DOHH2 (cell line): ENCODE measurements at regions not wholly inside any gene's neighbourhood (a gene's known extent, or its start where the extent isn't known, plus 50 kb on each side); places are given as distances from the start of the nearest gene placed in this dataset.

ENCODE experiments used
- CTCF ChIP-seq: fragments of 200-600 bp; sonication (generic); IDR thresholded peaks from one replicate; pipeline ENCODE4 v1.5.1; 2014; ENCODE audit warnings: antibody characterized with exemption, mild to moderate bottlenecking, low read depth, low read length; ENCODE audit not compliant: poor library complexity, severe bottlenecking
- EZH2phosphoT487 ChIP-seq: fragments of 200-600 bp; sonication (generic); IDR thresholded peaks from 2 replicates; pipeline ENCODE4 v1.6.1; 2017; ENCODE audit warnings: borderline replicate concordance, mild to moderate bottlenecking, antibody characterized with exemption, low read length, moderate library complexity, mixed read lengths

DNA sequence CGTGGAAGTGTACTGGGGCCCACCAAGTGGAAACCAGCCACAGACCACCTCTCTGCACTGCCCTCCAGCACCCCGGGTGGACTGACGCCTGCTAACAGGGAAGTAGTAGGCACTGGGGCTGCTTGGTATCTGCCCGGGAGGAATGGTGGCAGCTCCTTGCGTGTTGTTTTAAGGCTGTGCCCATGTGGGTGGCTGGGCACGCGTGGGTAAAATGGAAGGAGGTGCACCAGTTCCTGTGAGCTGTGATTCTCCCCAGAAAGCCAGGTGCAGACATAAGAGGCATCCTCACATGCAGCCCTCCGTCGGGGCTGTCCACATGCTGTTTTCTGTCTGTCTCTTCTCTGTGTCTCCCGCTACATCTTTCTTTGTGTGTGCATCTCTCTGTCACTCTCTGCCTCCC is 122.3 kb downstream of the ENGASE start:
- TF ChIP-seq CTCF (no peak), EZH2phosphoT487 (no peak)
